CD8-positive, alpha-beta memory T cell (primary cell): ENCODE measurements at regions not wholly inside any gene's neighbourhood (a gene's known extent, or its start where the extent isn't known, plus 50 kb on each side); places are given as distances from the start of the nearest gene placed in this dataset.

Experiments used
- CTCF ChIA-PET: fragments of 350-600 bp; sonication (Branson Sonifier 250); formaldehyde crosslinking; loops from one replicate; lab custom pipeline; 2021; ENCODE audit warnings: antibody characterized with exemption; lab: Charles Lee
- POLR2A ChIA-PET: fragments of 350-600 bp; sonication (Branson Sonifier 250); formaldehyde crosslinking; loops from one replicate; lab custom pipeline; 2021; ENCODE audit warnings: antibody characterized with exemption; lab: Charles Lee
- DNase-seq, 5 donors: peaks; one replicate each; pipeline versions ENCODE4 v3.0.0 to v3.0.0-alpha.2; 2020 to 2022; ENCODE audit warnings: mixed read lengths in 1 of 5
- H3K27ac ChIP-seq: one replicate; pipeline ENCODE4 v1.7.0; 2013; ENCODE audit warnings: low read depth, mild to moderate bottlenecking, low read length, moderate library complexity
- H3K27me3 ChIP-seq: 2 replicates; pipeline ENCODE4 v1.7.0; 2013; ENCODE audit warnings: low read length, mild to moderate bottlenecking; ENCODE audit not compliant: insufficient read depth, poor library complexity, severe bottlenecking
- H3K36me3 ChIP-seq: 2 replicates; pipeline ENCODE4 v1.7.0; 2013; ENCODE audit warnings: mild to moderate bottlenecking, low read length, moderate library complexity; ENCODE audit not compliant: insufficient read depth
- H3K4me1 ChIP-seq: 2 replicates; pipeline ENCODE4 v1.7.0; 2013; ENCODE audit warnings: mild to moderate bottlenecking, low read length, moderate library complexity; ENCODE audit not compliant: insufficient read depth
- H3K4me3 ChIP-seq: 2 replicates; pipeline ENCODE4 v1.7.0; 2013; ENCODE audit warnings: mild to moderate bottlenecking, low read length
- H3K9me3 ChIP-seq: 2 replicates; pipeline ENCODE4 v1.7.0; 2013; ENCODE audit warnings: mild to moderate bottlenecking, low read length
- H3K27ac Mint-ChIP-seq, 8 donors: one replicate each; pipeline ENCODE4 v1.8.0; 2020 to 2021; ENCODE audit warnings: mixed read lengths in 8 of 8, mild to moderate bottlenecking in 6 of 8, inconsistent platforms in 3 of 8, moderate library complexity in 3 of 8
- H3K27me3 Mint-ChIP-seq, 2 donors: one replicate each; pipeline ENCODE4 v1.8.0; 2020 to 2021; ENCODE audit warnings: mixed read lengths in 2 of 2, mild to moderate bottlenecking in 1 of 2, moderate library complexity in 1 of 2
- H3K36me3 Mint-ChIP-seq, 3 donors: one replicate each; pipeline ENCODE4 v1.8.0; 2020 to 2021; ENCODE audit warnings: mixed read lengths in 3 of 3, inconsistent platforms in 1 of 3, mild to moderate bottlenecking in 1 of 3
- H3K4me1 Mint-ChIP-seq, 3 donors: one replicate each; pipeline ENCODE4 v1.8.0; 2020 to 2021; ENCODE audit warnings: mixed read lengths in 3 of 3, inconsistent platforms in 1 of 3, mild to moderate bottlenecking in 1 of 3
- H3K4me3 Mint-ChIP-seq, 7 donors: one replicate each; pipeline ENCODE4 v1.8.0; 2020 to 2021; ENCODE audit warnings: mixed read lengths in 7 of 7, mild to moderate bottlenecking in 6 of 7, moderate library complexity in 4 of 7, inconsistent platforms in 2 of 7
- H3K9me3 Mint-ChIP-seq, 5 donors: one replicate each; pipeline ENCODE4 v1.8.0; 2020 to 2022; ENCODE audit warnings: mixed read lengths in 5 of 5, mild to moderate bottlenecking in 3 of 5, moderate library complexity in 2 of 5, inconsistent platforms in 1 of 5

- Mint-ChIP-seq H3K36me3 (no peaks in the 10 kb centered on the region), H3K4me1 (no peaks in the 10 kb centered on the region), H3K4me3 (no peak overlapping the region), H3K27me3 (peaks cover 5 to 18% of the 10 kb centered on the region in 2 donors), H3K27ac (no peak overlapping the region), H3K9me3 (peaks cover 0 to 2% (median 0%) of the 10 kb centered on the region in 5 donors)
- Histone ChIP-seq H3K27me3 (no peaks in the 10 kb centered on the region), H3K9me3 (no peaks in the 10 kb centered on the region), H3K36me3 (no peaks in the 10 kb centered on the region), H3K4me1 (no peaks in the 10 kb centered on the region), H3K27ac (no peak overlapping the region), H3K4me3 (no peak overlapping the region)
- DNase-seq = no peak
- ChIA-PET CTCF (no interaction called here), POLR2A (no interaction called here)
Measured at GRCh38 chr20:23200914-23201313, 114.8 kb upstream of the CD93 start.

- Histone ChIP-seq H3K4me1 (no peaks in the 10 kb centered on the region), H3K36me3 (no peaks in the 10 kb centered on the region), H3K27ac (no peak overlapping the region), H3K4me3 (no peak overlapping the region), H3K27me3 (no peaks in the 10 kb centered on the region), H3K9me3 (no peaks in the 10 kb centered on the region)
- H3K27ac Mint-ChIP-seq = no peak overlapping the region
- peaks cover 7 to 18% of the 10 kb centered on the region in 2 donors for H3K27me3 Mint-ChIP-seq
- ChIA-PET POLR2A (no interaction called here), CTCF (no interaction called here)
- no peak overlapping the region for H3K4me3 Mint-ChIP-seq
- DNase-seq = no peak
- no peaks in the 10 kb centered on the region for H3K36me3 Mint-ChIP-seq
- no peaks in the 10 kb centered on the region for H3K4me1 Mint-ChIP-seq
- H3K9me3 Mint-ChIP-seq = peaks cover 0 to 2% (median 0%) of the 10 kb centered on the region in 5 donors
Measured at GRCh38 chr20:23200413-23200812, 114.3 kb upstream of the CD93 start.

GRCh38 chr20:23199356-23199755, 113.2 kb upstream of the CD93 start:
- Mint-ChIP-seq H3K4me3 (no peak overlapping the region), H3K9me3 (peaks cover 0 to 2% (median 0%) of the 10 kb centered on the region in 5 donors), H3K4me1 (no peaks in the 10 kb centered on the region), H3K36me3 (no peaks in the 10 kb centered on the region), H3K27ac (no peak overlapping the region), H3K27me3 (peaks cover 6 to 18% of the 10 kb centered on the region in 2 donors)
- no peaks in the 10 kb centered on the region for H3K36me3 ChIP-seq
- H3K4me3 ChIP-seq = no peak overlapping the region
- ChIA-PET POLR2A (no interaction called here), CTCF (no interaction called here)
- no peaks in the 10 kb centered on the region for H3K27me3 ChIP-seq
- DNase-seq = no peak
- H3K27ac ChIP-seq = no peak overlapping the region
- no peaks in the 10 kb centered on the region for H3K9me3 ChIP-seq
- H3K4me1 ChIP-seq = no peaks in the 10 kb centered on the region

- no peaks in the 10 kb centered on the region for H3K4me1 ChIP-seq
- H3K36me3 Mint-ChIP-seq = no peaks in the 10 kb centered on the region
- H3K4me3 Mint-ChIP-seq = no peak overlapping the region
- H3K4me1 Mint-ChIP-seq = no peaks in the 10 kb centered on the region
- H3K27ac Mint-ChIP-seq = no peak overlapping the region
- DNase-seq = no peak
- peaks cover 0 to 2% (median 0%) of the 10 kb centered on the region in 5 donors for H3K9me3 Mint-ChIP-seq
- H3K27me3 ChIP-seq = no peaks in the 10 kb centered on the region
- no peak overlapping the region for H3K27ac ChIP-seq
- H3K9me3 ChIP-seq = no peaks in the 10 kb centered on the region
- no peaks in the 10 kb centered on the region for H3K36me3 ChIP-seq
- H3K27me3 Mint-ChIP-seq = peaks cover 3 to 21% of the 10 kb centered on the region in 2 donors
- ChIA-PET CTCF (no interaction called here), POLR2A (no interaction called here)
- H3K4me3 ChIP-seq = no peak overlapping the region
Measured at GRCh38 chr20:23198815-23199214, 112.7 kb upstream of the CD93 start.

- Mint-ChIP-seq H3K9me3 (peaks cover 0 to 2% (median 0%) of the 10 kb centered on the region in 5 donors), H3K36me3 (no peaks in the 10 kb centered on the region), H3K4me1 (no peaks in the 10 kb centered on the region), H3K27ac (no peak overlapping the region), H3K4me3 (no peak overlapping the region), H3K27me3 (peaks cover 3 to 22% of the 10 kb centered on the region in 2 donors)
- no peak overlapping the region for H3K4me3 ChIP-seq
- no peak for DNase-seq
- no peaks in the 10 kb centered on the region for H3K9me3 ChIP-seq
- POLR2A ChIA-PET = no interaction called here
- H3K4me1 ChIP-seq = no peaks in the 10 kb centered on the region
- H3K36me3 ChIP-seq = no peaks in the 10 kb centered on the region
- CTCF ChIA-PET = no interaction called here
- H3K27me3 ChIP-seq = no peaks in the 10 kb centered on the region
- H3K27ac ChIP-seq = no peak overlapping the region
Measured at GRCh38 chr20:23197836-23198235, 111.7 kb upstream of the CD93 start.

GRCh38 chr20:23195636-23196035, 109.5 kb upstream of the CD93 start:
- no peaks in the 10 kb centered on the region for H3K4me1 Mint-ChIP-seq
- H3K27me3 Mint-ChIP-seq = peaks cover 3 to 7% of the 10 kb centered on the region in 2 donors
- H3K27ac Mint-ChIP-seq = no peak overlapping the region
- ChIA-PET CTCF (no interaction called here), POLR2A (no interaction called here)
- Histone ChIP-seq H3K36me3 (no peaks in the 10 kb centered on the region), H3K9me3 (no peaks in the 10 kb centered on the region), H3K27me3 (no peaks in the 10 kb centered on the region), H3K27ac (no peak overlapping the region), H3K4me3 (no peak overlapping the region), H3K4me1 (no peaks in the 10 kb centered on the region)
- no peak for DNase-seq
- no peaks in the 10 kb centered on the region for H3K36me3 Mint-ChIP-seq
- no peak overlapping the region for H3K4me3 Mint-ChIP-seq
- peaks cover 0 to 2% (median 0%) of the 10 kb centered on the region in 5 donors for H3K9me3 Mint-ChIP-seq

GRCh38 chr20:23193801-23194384, 107.8 kb upstream of the CD93 start:
- no peaks in the 10 kb centered on the region for H3K9me3 ChIP-seq
- Mint-ChIP-seq H3K27me3 (peaks cover 3 to 7% of the 10 kb centered on the region in 2 donors), H3K36me3 (no peaks in the 10 kb centered on the region), H3K4me1 (no peaks in the 10 kb centered on the region), H3K4me3 (no peak overlapping the region), H3K9me3 (peaks cover 0 to 2% (median 0%) of the 10 kb centered on the region in 5 donors), H3K27ac (peak overlapping the region in 1 of 8 donors; percentile 34)
- no peaks in the 10 kb centered on the region for H3K4me1 ChIP-seq
- H3K4me3 ChIP-seq = no peak overlapping the region
- DNase-seq = no peak
- ChIA-PET POLR2A (no interaction called here), CTCF (no interaction called here)
- H3K27ac ChIP-seq = no peak overlapping the region
- no peaks in the 10 kb centered on the region for H3K36me3 ChIP-seq
- H3K27me3 ChIP-seq = no peaks in the 10 kb centered on the region

- H3K4me1 Mint-ChIP-seq = no peaks in the 10 kb centered on the region
- H3K4me3 Mint-ChIP-seq = no peak overlapping the region
- no peak for DNase-seq
- CTCF ChIA-PET = no interaction called here
- peaks cover 3 to 7% of the 10 kb centered on the region in 2 donors for H3K27me3 Mint-ChIP-seq
- no peaks in the 10 kb centered on the region for H3K4me1 ChIP-seq
- H3K4me3 ChIP-seq = no peak overlapping the region
- no peak overlapping the region for H3K27ac Mint-ChIP-seq
- POLR2A ChIA-PET = no interaction called here
- no peak overlapping the region for H3K27ac ChIP-seq
- peaks cover 0 to 2% (median 0%) of the 10 kb centered on the region in 5 donors for H3K9me3 Mint-ChIP-seq
- H3K36me3 Mint-ChIP-seq = no peaks in the 10 kb centered on the region
- no peaks in the 10 kb centered on the region for H3K9me3 ChIP-seq
- no peaks in the 10 kb centered on the region for H3K36me3 ChIP-seq
- no peaks in the 10 kb centered on the region for H3K27me3 ChIP-seq
Measured at GRCh38 chr20:23192469-23192868, 106.3 kb upstream of the CD93 start.
